Ovary (tissue), 7 donors: ENCODE measurements at regions not wholly inside any gene's neighbourhood (a gene's known extent, or its start where the extent isn't known, plus 50 kb on each side); places are given as distances from the start of the nearest gene placed in this dataset.

Source experiments
- DNase-seq, 5 donors: peaks; one replicate each; pipeline ENCODE4 v3.0.0-alpha.2; 2019 to 2020
- H3K27ac ChIP-seq, 2 donors: fragments of 200-600 bp; one replicate each; pipeline versions ENCODE4 v1.5.1 to v1.8.0; 2019 to 2022
- H3K27me3 ChIP-seq: fragments of 200-600 bp; one replicate; pipeline ENCODE4 v1.8.0; 2022
- H3K36me3 ChIP-seq: fragments of 200-600 bp; sonication (generic); one replicate; pipeline ENCODE4 v1.5.1; 2019
- H3K4me1 ChIP-seq: one replicate; pipeline ENCODE4 v1.8.1; 2013; ENCODE audit warnings: mild to moderate bottlenecking, moderate library complexity; ENCODE audit not compliant: insufficient read depth
- H3K4me3 ChIP-seq: fragments of 200-600 bp; sonication (generic); one replicate; pipeline ENCODE4 v1.5.1; 2017
- H3K9me3 ChIP-seq, 2 donors: fragments of 200-600 bp in 1 of 2; sonication (generic) in 1 of 2; one replicate each; pipeline versions ENCODE4 v1.5.1 to v1.8.1; 2013 to 2019; ENCODE audit warnings: mild to moderate bottlenecking in 1 of 2, moderate library complexity in 1 of 2
- EP300 ChIP-seq: sonication (generic); formaldehyde crosslinking; IDR thresholded peaks from one replicate; pipeline ENCODE4 v1.6.1; 2017; ENCODE audit warnings: antibody characterized with exemption
- POLR2A ChIP-seq: fragments of 450-650 bp; IDR thresholded peaks from one replicate; pipeline ENCODE4 v1.6.1; 2017; ENCODE audit warnings: antibody characterized with exemption, mild to moderate bottlenecking, moderate library complexity
- WGBS, 3 donors: extraction: QIAGEN DNeasy Blood & Tissue Kit in 1 of 3; methylation state at CpG; one replicate each; pipeline versions ENCODE4 v1.1.5 to v1.1.7; 2013 to 2017; 5-methylcytosine and 5-hydroxymethylcytosine counted together
- intact Hi-C, 4 donors: fragments of 100-400 bp; cut with DNase I; formaldehyde crosslinking; loops; one replicate each; pipeline versions ENCODE4 v1.11.0 to v1.15.1; 2022 to 2023
- TF ChIP-seq, protein P1 (sequence below), 3 donors: fragments of 450-650 bp in 2 of 3; fragments of 200-600 bp in 1 of 3; IDR thresholded peaks; one replicate each; pipeline versions ENCODE4 v1.5.1 to v1.8.0; 2016 to 2022; ENCODE audit warnings: antibody characterized with exemption in 3 of 3, mild to moderate bottlenecking in 1 of 3
- donor health status: DM: no; HTN: no; CAD: no; lungs with moderate emphysema.
- donor health status: DM: no; HTN: no; CAD: no.
- donor health status: Bipolar disorder and iron deficiency.
- donor health status: DM: no; HTN: no; CAD: no.
- donor health status: DM: yes; HTN: yes; CAD: no.

DNA sequence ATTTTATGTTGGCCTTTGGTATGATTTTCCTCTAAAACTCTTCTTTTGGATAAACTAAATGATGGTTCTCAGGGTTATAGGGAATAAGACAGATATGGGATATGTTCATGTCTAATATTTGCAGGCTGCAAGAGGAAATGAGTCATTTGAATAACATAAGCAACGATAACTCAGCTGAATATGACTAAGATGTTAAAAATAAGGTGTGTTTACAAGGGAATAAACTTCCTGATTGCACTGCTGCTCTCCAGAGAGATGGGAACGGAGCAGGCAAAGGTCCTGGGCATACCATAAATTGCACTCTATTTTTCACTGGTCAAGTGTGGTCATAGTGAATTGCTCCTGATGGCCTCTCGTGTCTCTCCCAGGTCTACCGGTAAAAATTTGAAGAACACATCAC is 666.2 kb downstream of the TOX3 start:
- Histone ChIP-seq H3K27me3 (no peaks in the 10 kb centered on the region), H3K4me1 (no peaks in the 10 kb centered on the region), H3K9me3 (no peaks in the 10 kb centered on the region), H3K36me3 (no peaks in the 10 kb centered on the region), H3K27ac (no peak overlapping the region), H3K4me3 (no peak overlapping the region)
- intact Hi-C loops, result no loop called here
- DNase-seq, result no peak
- WGBS, 3 donors, result 21 to 33% (median 22%) methylated on average over 4 of the region's 4 CpGs
- TF ChIP-seq POLR2A, result no peak
- no peak for TF ChIP-seq EP300
- TF ChIP-seq, protein P1, sequence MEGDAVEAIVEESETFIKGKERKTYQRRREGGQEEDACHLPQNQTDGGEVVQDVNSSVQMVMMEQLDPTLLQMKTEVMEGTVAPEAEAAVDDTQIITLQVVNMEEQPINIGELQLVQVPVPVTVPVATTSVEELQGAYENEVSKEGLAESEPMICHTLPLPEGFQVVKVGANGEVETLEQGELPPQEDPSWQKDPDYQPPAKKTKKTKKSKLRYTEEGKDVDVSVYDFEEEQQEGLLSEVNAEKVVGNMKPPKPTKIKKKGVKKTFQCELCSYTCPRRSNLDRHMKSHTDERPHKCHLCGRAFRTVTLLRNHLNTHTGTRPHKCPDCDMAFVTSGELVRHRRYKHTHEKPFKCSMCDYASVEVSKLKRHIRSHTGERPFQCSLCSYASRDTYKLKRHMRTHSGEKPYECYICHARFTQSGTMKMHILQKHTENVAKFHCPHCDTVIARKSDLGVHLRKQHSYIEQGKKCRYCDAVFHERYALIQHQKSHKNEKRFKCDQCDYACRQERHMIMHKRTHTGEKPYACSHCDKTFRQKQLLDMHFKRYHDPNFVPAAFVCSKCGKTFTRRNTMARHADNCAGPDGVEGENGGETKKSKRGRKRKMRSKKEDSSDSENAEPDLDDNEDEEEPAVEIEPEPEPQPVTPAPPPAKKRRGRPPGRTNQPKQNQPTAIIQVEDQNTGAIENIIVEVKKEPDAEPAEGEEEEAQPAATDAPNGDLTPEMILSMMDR (IDR thresholded peaks at IDR 0.05), result no peak

GRCh38 chr16:51877686-51878085 is 669.3 kb downstream of the TOX3 start:
- TF ChIP-seq EP300, result no peak
- TF ChIP-seq, protein P1 (IDR thresholded peaks at IDR 0.05), result no peak
- no peak for TF ChIP-seq POLR2A
- H3K36me3 ChIP-seq, result no peaks in the 10 kb centered on the region
- H3K4me3 ChIP-seq, result no peak overlapping the region
- H3K27ac ChIP-seq, result no peak overlapping the region
- 61 to 68% (median 68%) methylated on average over 5 of the region's 5 CpGs for WGBS, 3 donors
- no peaks in the 10 kb centered on the region for H3K9me3 ChIP-seq
- intact Hi-C loops, result no loop called here
- no peaks in the 10 kb centered on the region for H3K4me1 ChIP-seq
- H3K27me3 ChIP-seq, result no peaks in the 10 kb centered on the region
- DNase-seq, result no peak

GRCh38 chr16:51876934-51877333 is 670.0 kb downstream of the TOX3 start:
- DNase-seq, result no peak
- Histone ChIP-seq H3K4me3 (no peak overlapping the region), H3K4me1 (no peaks in the 10 kb centered on the region), H3K27me3 (no peaks in the 10 kb centered on the region), H3K27ac (no peak overlapping the region), H3K9me3 (no peaks in the 10 kb centered on the region), H3K36me3 (no peaks in the 10 kb centered on the region)
- intact Hi-C loops, result loop anchor here in 1 of 4 donors (1.0 kb wide), 1 partner anchor 13 kb away; no protein-coding TSS in a partner anchor
- 39 to 50% (median 49%) methylated on average over 3 of the region's 3 CpGs for WGBS, 3 donors
- TF ChIP-seq EP300 (no peak), POLR2A (no peak)
- TF ChIP-seq, protein P1 (IDR thresholded peaks at IDR 0.05), result no peak

DNA sequence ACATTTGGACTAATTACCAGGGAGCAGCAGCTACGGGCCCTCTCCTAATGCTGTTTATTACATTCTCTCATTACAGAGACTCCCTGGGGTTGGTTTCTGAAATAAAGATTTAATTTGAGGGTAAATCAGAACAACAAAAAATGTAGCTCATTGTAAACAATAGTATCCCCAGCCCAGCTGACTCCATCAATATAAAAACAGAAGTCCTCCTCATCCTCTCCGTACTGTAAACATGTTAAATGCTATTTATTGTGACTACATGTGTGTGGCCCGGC is 670.4 kb downstream of the TOX3 start:
- H3K27me3 ChIP-seq, result no peaks in the 10 kb centered on the region
- intact Hi-C loops, result loop anchor here in 1 of 4 donors (1.0 kb wide), 1 partner anchor 12 kb away; no protein-coding TSS in a partner anchor
- no peak overlapping the region for H3K4me3 ChIP-seq
- H3K36me3 ChIP-seq, result no peaks in the 10 kb centered on the region
- H3K4me1 ChIP-seq, result no peaks in the 10 kb centered on the region
- H3K27ac ChIP-seq, result no peak overlapping the region
- no peaks in the 10 kb centered on the region for H3K9me3 ChIP-seq
- 72 to 83% (median 73%) methylated on average over 3 of the region's 3 CpGs for WGBS, 3 donors
- TF ChIP-seq, protein P1 (IDR thresholded peaks at IDR 0.05), result no peak
- TF ChIP-seq EP300 (no peak), POLR2A (no peak)
- DNase-seq, result no peak
